GM23338 (cell line): ENCODE measurements at regions not wholly inside any gene's neighbourhood (a gene's known extent, or its start where the extent isn't known, plus 50 kb on each side); places are given as distances from the start of the nearest gene placed in this dataset.

Source experiments
- ATAC-seq: fragments of 200-7000 bp; cut with Tn5 transposase; 3 replicates; pipeline ENCODE4 v1.9.1; 2020
- DNase-seq: peaks from one replicate; pipeline ENCODE4 v3.0.0-alpha.2; 2015; ENCODE audit warnings: low spot score
- H2AFZ ChIP-seq: fragments of 200-600 bp; sonication (generic); 2 replicates; pipeline ENCODE4 v1.8.0; 2016; ENCODE audit warnings: antibody characterized with exemption, mild to moderate bottlenecking, moderate library complexity
- H3F3A ChIP-seq: fragments of 200-600 bp; sonication (generic); replicated peaks from 2 replicates; pipeline ENCODE4 v1.8.0; 2017; ENCODE audit warnings: antibody characterized with exemption, mixed run types, low read depth
- H3K27ac ChIP-seq: fragments of 200-600 bp; sonication (generic); 2 replicates; pipeline ENCODE4 v1.6.1; 2016; ENCODE audit warnings: low read depth
- H3K27me3 ChIP-seq: fragments of 200-600 bp; sonication (generic); 2 replicates; pipeline ENCODE4 v1.8.0; 2016; ENCODE audit warnings: mild to moderate bottlenecking, mixed run types, moderate library complexity; ENCODE audit not compliant: insufficient read depth
- H3K36me3 ChIP-seq: fragments of 200-600 bp; sonication (generic); 2 replicates; pipeline ENCODE4 v1.8.0; 2016; ENCODE audit warnings: mild to moderate bottlenecking; ENCODE audit not compliant: insufficient read depth
- H3K4me1 ChIP-seq: fragments of 200-600 bp; sonication (generic); 2 replicates; pipeline ENCODE4 v1.8.0; 2016; ENCODE audit warnings: mild to moderate bottlenecking, moderate library complexity; ENCODE audit not compliant: insufficient read depth
- H3K4me2 ChIP-seq: fragments of 200-600 bp; sonication (generic); 2 replicates; pipeline ENCODE4 v1.7.1; 2017; ENCODE audit warnings: mixed run types
- H3K4me3 ChIP-seq: fragments of 200-600 bp; sonication (generic); 2 replicates; pipeline ENCODE4 v1.6.1; 2016; ENCODE audit warnings: mixed run types
- H3K79me2 ChIP-seq: fragments of 200-600 bp; sonication (generic); replicated peaks from 2 replicates; pipeline ENCODE4 v1.8.0; 2017; ENCODE audit warnings: mild to moderate bottlenecking; ENCODE audit not compliant: insufficient read depth
- H3K9me2 ChIP-seq: fragments of 200-600 bp; sonication (generic); 2 replicates; pipeline ENCODE4 v1.8.0; 2017; ENCODE audit not compliant: insufficient read depth
- H4K20me1 ChIP-seq: fragments of 200-600 bp; sonication (generic); replicated peaks from 2 replicates; pipeline ENCODE4 v1.8.0; 2017; ENCODE audit warnings: mild to moderate bottlenecking; ENCODE audit not compliant: insufficient read depth
- H3K27ac Mint-ChIP-seq: 2 replicates; pipeline ENCODE4 v1.8.0; 2020; ENCODE audit warnings: inconsistent platforms, mild to moderate bottlenecking, moderate library complexity, mixed read lengths
- H3K27me3 Mint-ChIP-seq: 3 replicates; pipeline ENCODE4 v1.8.0; 2022; ENCODE audit warnings: low read depth, mild to moderate bottlenecking, moderate library complexity, mixed read lengths, inconsistent platforms; ENCODE audit not compliant: insufficient read depth, poor library complexity
- H3K36me3 Mint-ChIP-seq: 3 replicates; pipeline ENCODE4 v1.8.0; 2021; ENCODE audit warnings: low read depth, mild to moderate bottlenecking, inconsistent platforms, moderate library complexity, mixed read lengths
- H3K4me1 Mint-ChIP-seq: 3 replicates; pipeline ENCODE4 v1.8.0; 2020; ENCODE audit warnings: mild to moderate bottlenecking, inconsistent platforms, mixed read lengths
- H3K4me3 Mint-ChIP-seq: 3 replicates; pipeline ENCODE4 v1.8.0; 2021; ENCODE audit warnings: moderate library complexity, mild to moderate bottlenecking, inconsistent platforms, mixed read lengths
- H3K9me3 Mint-ChIP-seq: 3 replicates; pipeline ENCODE4 v1.8.0; 2020; ENCODE audit warnings: moderate library complexity, mild to moderate bottlenecking, inconsistent platforms, mixed read lengths
- CREB1 ChIP-seq: fragments of 250-450 bp; sonication (Bioruptor Pico); IDR thresholded peaks from 2 replicates; pipeline ENCODE4 v1.5.0; 2020; ENCODE audit warnings: low read depth, mild to moderate bottlenecking, moderate library complexity
- EZH2phosphoT487 ChIP-seq: fragments of 200-600 bp; sonication (generic); IDR thresholded peaks from one replicate; pipeline ENCODE4 v1.8.1; 2018; ENCODE audit warnings: antibody characterized with exemption; ENCODE audit not compliant: unreplicated experiment
- JUNB ChIP-seq: IDR thresholded peaks from one replicate; pipeline ENCODE4 v1.6.1; 2016; ENCODE audit warnings: antibody characterized with exemption; ENCODE audit not compliant: unreplicated experiment
- REST ChIP-seq: IDR thresholded peaks from one replicate; pipeline ENCODE4 v1.6.1; 2018; ENCODE audit warnings: antibody characterized with exemption; ENCODE audit not compliant: unreplicated experiment
- ZNF114 ChIP-seq: fragments of 250-450 bp; sonication (Bioruptor Pico); IDR thresholded peaks from 2 replicates; pipeline ENCODE4 v1.5.0; 2020; ENCODE audit warnings: mild to moderate bottlenecking, moderate library complexity
- ZNF331 ChIP-seq: fragments of 250-450 bp; sonication (Bioruptor Pico); IDR thresholded peaks from 2 replicates; pipeline ENCODE4 v1.5.0; 2020; ENCODE audit warnings: low read depth, mild to moderate bottlenecking, moderate library complexity

GRCh38 chr5:175215906-175216305, 228.1 kb downstream of the DRD1 start:
- DNase-seq, result no peak
- Histone ChIP-seq H3K9me2 (no peaks in the 10 kb centered on the region), H3K27me3 (no peaks in the 10 kb centered on the region), H4K20me1 (no peaks in the 10 kb centered on the region), H3K79me2 (no peaks in the 10 kb centered on the region), H2AFZ (peak overlapping the region; percentile 84), H3K36me3 (no peaks in the 10 kb centered on the region), H3K4me3 (no peak overlapping the region), H3K4me2 (no peak overlapping the region), H3K4me1 (no peaks in the 10 kb centered on the region), H3F3A (no peaks in the 10 kb centered on the region), H3K27ac (no peak overlapping the region)
- H3K36me3 Mint-ChIP-seq, result no peaks in the 10 kb centered on the region
- TF ChIP-seq ZNF114 (CRISPR knock-in tag) (no peak), REST (no peak)
- no peaks in the 10 kb centered on the region; the same call in 2 of the 3 replicates for H3K9me3 Mint-ChIP-seq
- H3K4me1 Mint-ChIP-seq, result peaks cover 13% of the 10 kb centered on the region; the same call in 2 of the 3 replicates
- H3K27ac Mint-ChIP-seq, result no peak overlapping the region
- no peak for ATAC-seq
- peaks cover 2% of the 10 kb centered on the region for H3K27me3 Mint-ChIP-seq
- H3K4me3 Mint-ChIP-seq, result no peak overlapping the region

GRCh38 chr5:175214152-175214551, 229.8 kb downstream of the DRD1 start:
- H3K27me3 ChIP-seq, result no peaks in the 10 kb centered on the region
- H3K9me3 Mint-ChIP-seq, result no peaks in the 10 kb centered on the region; the same call in 2 of the 3 replicates
- no peak for TF ChIP-seq EZH2phosphoT487
- TF ChIP-seq JUNB, result no peak
- no peak for TF ChIP-seq REST
- TF ChIP-seq ZNF331, result no peak
- no peak for TF ChIP-seq CREB1 (CRISPR knock-in tag)
- H3F3A ChIP-seq, result no peaks in the 10 kb centered on the region
- H3K9me2 ChIP-seq, result no peaks in the 10 kb centered on the region
- H3K36me3 ChIP-seq, result no peaks in the 10 kb centered on the region
- no peak overlapping the region for H3K27ac ChIP-seq
- peaks cover 2% of the 10 kb centered on the region for H3K27me3 Mint-ChIP-seq
- ATAC-seq (no peak), DNase-seq (no peak)
- H4K20me1 ChIP-seq, result no peaks in the 10 kb centered on the region
- H3K4me3 Mint-ChIP-seq, result no peak overlapping the region
- no peak overlapping the region for H2AFZ ChIP-seq
- no peak overlapping the region for H3K27ac Mint-ChIP-seq
- peaks cover 10% of the 10 kb centered on the region; the same call in 2 of the 3 replicates for H3K4me1 Mint-ChIP-seq
- no peak overlapping the region for H3K4me3 ChIP-seq
- no peaks in the 10 kb centered on the region for H3K79me2 ChIP-seq
- no peaks in the 10 kb centered on the region for H3K36me3 Mint-ChIP-seq
- H3K4me1 ChIP-seq, result no peaks in the 10 kb centered on the region
- no peak overlapping the region for H3K4me2 ChIP-seq
